ENCODE measurements at regions not wholly inside any gene's neighbourhood (a gene's known extent, or its start where the extent isn't known, plus 50 kb on each side); places are given as distances from the start of the nearest gene placed in this dataset.

DNA sequence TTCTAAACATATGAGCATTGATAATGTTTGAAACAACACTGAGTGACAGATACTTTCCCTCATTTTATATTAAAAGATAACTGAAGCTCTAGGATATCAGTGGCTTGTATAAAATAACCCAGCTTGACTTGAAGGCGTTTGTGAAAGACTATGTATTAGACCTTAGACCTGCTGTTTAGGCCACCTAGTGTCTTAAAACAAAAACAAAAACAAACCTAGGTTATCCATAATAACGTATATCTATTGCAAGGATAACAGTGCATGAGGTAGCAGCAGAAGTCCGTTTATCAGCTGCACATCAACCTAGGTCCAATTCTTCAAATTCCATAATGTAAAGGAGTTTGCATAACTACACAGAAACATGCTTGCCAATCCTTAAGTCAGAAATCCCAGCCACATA, 79.5 kb upstream of the MAP2 start:
- Histone ChIP-seq H2BK15ac (ENCODE audit: low read depth, low read length) (no peak overlapping the region), H3K56ac (ENCODE audit: insufficient read length, low read depth, low read length) (no peak overlapping the region), H2AFZ (ENCODE audit: low read length) (no peak overlapping the region), H3K23ac (ENCODE audit: insufficient read length, low read depth, low read length) (no peak overlapping the region), H3K79me2 (ENCODE audit: insufficient read depth, low read length) (no peaks in the 10 kb centered on the region), H2BK12ac (ENCODE audit: insufficient read length, low read depth, low read length) (no peak overlapping the region), H3K14ac (ENCODE audit: insufficient read depth, low read length) (no peak overlapping the region), H2BK120ac (ENCODE audit: low read depth, low read length, poor library complexity, severe bottlenecking) (no peak overlapping the region), H4K8ac (replicated peaks; ENCODE audit: insufficient read length, low read depth, low read length) (no peak overlapping the region), H3K9ac (ENCODE audit: extremely low read depth, insufficient read length, low read length) (no peak overlapping the region), H3K79me1 (ENCODE audit: insufficient read depth, low read depth, low read length, poor library complexity, severe bottlenecking) (no peaks in the 10 kb centered on the region), H4K20me1 (ENCODE audit: control insufficient read depth, insufficient read depth, insufficient read length) (no peaks in the 10 kb centered on the region), H2BK20ac (ENCODE audit: low read depth, low read length, poor library complexity, severe bottlenecking) (no peak overlapping the region), H3K4me1 (ENCODE audit: insufficient read depth, low read length) (peaks cover 2% of the 10 kb centered on the region; the same call in 1 of the 2 replicates), H3K23me2 (ENCODE audit: insufficient read length, low read depth, low read length, poor library complexity, severe bottlenecking) (no peaks in the 10 kb centered on the region), H2BK5ac (ENCODE audit: insufficient read length, low read length) (no peak overlapping the region), H3K18ac (ENCODE audit: insufficient read length, low read depth, low read length) (no peak overlapping the region), H3T11ph (ENCODE audit: low read length) (no peak overlapping the region), H4K5ac (ENCODE audit: insufficient read length, low read depth, low read length) (no peak overlapping the region), H3K4ac (ENCODE audit: low read depth, low read length) (no peak overlapping the region), H3K9me3 (ENCODE audit: control insufficient read depth, low read depth, low read length) (no peaks in the 10 kb centered on the region), H4K91ac (ENCODE audit: insufficient read length, low read depth, low read length) (no peak overlapping the region), H3K27ac (ENCODE audit: insufficient read length, low read depth, low read length) (no peak overlapping the region), H3K4me2 (ENCODE audit: insufficient read depth, insufficient read length, low read length) (no peak overlapping the region), H2AK5ac (ENCODE audit: insufficient read length, low read length) (no peak overlapping the region), H3K27me3 (ENCODE audit: insufficient read depth, low read length) (no peaks in the 10 kb centered on the region)
- WGBS (ENCODE audit: extremely low coverage, insufficient read length, low lambda C conversion rate) = no CpG with 5 or more reads among the region's 3 CpGs
- Mint-ChIP-seq H3K4me3 (no peak overlapping the region), H3K4me1 (peaks cover 21 to 23% of the 10 kb centered on the region in 2 experiments), H3K36me3 (ENCODE audit: insufficient read depth in 1 of 3, low read depth in 3 of 3) (peaks cover 0 to 4% (median 2%) of the 10 kb centered on the region in 3 experiments; a peak in 3 of 7 replicates), H3K27ac (no peak overlapping the region), H3K27me3 (ENCODE audit: low read depth) (no peaks in the 10 kb centered on the region; the same call in 1 of the 2 replicates), H3K9me3 (no peaks in the 10 kb centered on the region)
- no peak for DNase-seq
- TF ChIP-seq, protein P1, sequence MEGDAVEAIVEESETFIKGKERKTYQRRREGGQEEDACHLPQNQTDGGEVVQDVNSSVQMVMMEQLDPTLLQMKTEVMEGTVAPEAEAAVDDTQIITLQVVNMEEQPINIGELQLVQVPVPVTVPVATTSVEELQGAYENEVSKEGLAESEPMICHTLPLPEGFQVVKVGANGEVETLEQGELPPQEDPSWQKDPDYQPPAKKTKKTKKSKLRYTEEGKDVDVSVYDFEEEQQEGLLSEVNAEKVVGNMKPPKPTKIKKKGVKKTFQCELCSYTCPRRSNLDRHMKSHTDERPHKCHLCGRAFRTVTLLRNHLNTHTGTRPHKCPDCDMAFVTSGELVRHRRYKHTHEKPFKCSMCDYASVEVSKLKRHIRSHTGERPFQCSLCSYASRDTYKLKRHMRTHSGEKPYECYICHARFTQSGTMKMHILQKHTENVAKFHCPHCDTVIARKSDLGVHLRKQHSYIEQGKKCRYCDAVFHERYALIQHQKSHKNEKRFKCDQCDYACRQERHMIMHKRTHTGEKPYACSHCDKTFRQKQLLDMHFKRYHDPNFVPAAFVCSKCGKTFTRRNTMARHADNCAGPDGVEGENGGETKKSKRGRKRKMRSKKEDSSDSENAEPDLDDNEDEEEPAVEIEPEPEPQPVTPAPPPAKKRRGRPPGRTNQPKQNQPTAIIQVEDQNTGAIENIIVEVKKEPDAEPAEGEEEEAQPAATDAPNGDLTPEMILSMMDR (conservative IDR thresholded peaks at IDR 0.05) = no peak

All from H9 (cell line).